Lung (tissue), 11 donors: ENCODE measurements at regions not wholly inside any gene's neighbourhood (a gene's known extent, or its start where the extent isn't known, plus 50 kb on each side); places are given as distances from the start of the nearest gene placed in this dataset.

Experiments used
- ATAC-seq: fragments of 200-7000 bp; cut with Tn5 transposase; one replicate; pipeline ENCODE4 v1.9.1; 2020; ENCODE audit warnings: moderate number of reproducible peaks; ENCODE audit not compliant: insufficient read depth, low FRiP score
- DNase-seq, 3 donors: peaks; one replicate each; pipeline ENCODE4 v3.0.0-alpha.2; 2013 to 2017
- H3K27ac ChIP-seq, 2 donors: one replicate each; pipeline ENCODE4 v1.5.1; 2013; ENCODE audit warnings: mild to moderate bottlenecking in 2 of 2, moderate library complexity in 2 of 2, control low read depth in 1 of 2, inconsistent platforms in 1 of 2, low read depth in 1 of 2, low read length in 1 of 2
- H3K27me3 ChIP-seq, 3 donors: one replicate each; pipeline ENCODE4 v1.5.1; 2013; ENCODE audit warnings: low read length in 2 of 3; ENCODE audit not compliant: control insufficient read depth in 3 of 3, insufficient read depth in 3 of 3
- H3K36me3 ChIP-seq, 4 donors: one replicate each; pipeline ENCODE4 v1.5.1; 2013; ENCODE audit warnings: low read length in 4 of 4, mild to moderate bottlenecking in 1 of 4, moderate library complexity in 1 of 4; ENCODE audit not compliant: control insufficient read depth in 4 of 4, insufficient read depth in 4 of 4
- H3K4me1 ChIP-seq, 5 donors: one replicate each; pipeline ENCODE4 v1.5.1; 2013; ENCODE audit warnings: low read length in 5 of 5, mild to moderate bottlenecking in 2 of 5, moderate library complexity in 1 of 5; ENCODE audit not compliant: control insufficient read depth in 5 of 5, insufficient read depth in 5 of 5
- H3K4me3 ChIP-seq: one replicate; pipeline ENCODE4 v1.5.1; 2013; ENCODE audit warnings: mild to moderate bottlenecking, control low read depth, moderate library complexity
- H3K9ac ChIP-seq, 2 donors: one replicate each; pipeline ENCODE4 v1.5.1; 2013; ENCODE audit warnings: low read length in 2 of 2, control low read depth in 1 of 2; ENCODE audit not compliant: insufficient read depth in 1 of 2
- H3K9me3 ChIP-seq, 4 donors: one replicate each; pipeline ENCODE4 v1.5.1; 2013; ENCODE audit warnings: low read length in 3 of 4, mild to moderate bottlenecking in 1 of 4, moderate library complexity in 1 of 4; ENCODE audit not compliant: control insufficient read depth in 4 of 4, insufficient read depth in 3 of 4
- CTCF ChIP-seq: IDR thresholded peaks from 2 replicates; pipeline ENCODE4 v1.5.1; 2012; ENCODE audit warnings: mild to moderate bottlenecking; ENCODE audit errors: control extremely low read depth, extremely low read depth
- WGBS, 2 donors: extraction: QIAGEN DNeasy Blood & Tissue Kit; methylation state at CpG; one replicate each; pipeline ENCODE4 v1.1.7; 2013; 5-methylcytosine and 5-hydroxymethylcytosine counted together
- donor health status: control.
- donor health status: control.
- donor health status: Bipolar disorder and iron deficiency.
- donor health status: healthy.
- donor health status: DM: yes; HTN: yes; CAD: no.

- no peak for ATAC-seq
- H3K27me3 ChIP-seq = peaks cover 0 to 53% (median 35%) of the 10 kb centered on the region in 3 donors
- no peak overlapping the region for H3K4me3 ChIP-seq
- H3K36me3 ChIP-seq = no peaks in the 10 kb centered on the region
- no peak for TF ChIP-seq CTCF
- no peak overlapping the region for H3K9ac ChIP-seq
- H3K9me3 ChIP-seq = peaks cover 0 to 4% (median 0%) of the 10 kb centered on the region in 4 donors
- H3K4me1 ChIP-seq = peaks cover 0 to 15% (median 0%) of the 10 kb centered on the region in 5 donors
- DNase-seq = no peak
- WGBS, 2 donors = 38 to 51% methylated on average over 37 of the region's 37 CpGs
- no peak overlapping the region for H3K27ac ChIP-seq
Observed at GRCh38 chr9:135184181-135185053, 96.9 kb downstream of the OLFM1 start.

DNA sequence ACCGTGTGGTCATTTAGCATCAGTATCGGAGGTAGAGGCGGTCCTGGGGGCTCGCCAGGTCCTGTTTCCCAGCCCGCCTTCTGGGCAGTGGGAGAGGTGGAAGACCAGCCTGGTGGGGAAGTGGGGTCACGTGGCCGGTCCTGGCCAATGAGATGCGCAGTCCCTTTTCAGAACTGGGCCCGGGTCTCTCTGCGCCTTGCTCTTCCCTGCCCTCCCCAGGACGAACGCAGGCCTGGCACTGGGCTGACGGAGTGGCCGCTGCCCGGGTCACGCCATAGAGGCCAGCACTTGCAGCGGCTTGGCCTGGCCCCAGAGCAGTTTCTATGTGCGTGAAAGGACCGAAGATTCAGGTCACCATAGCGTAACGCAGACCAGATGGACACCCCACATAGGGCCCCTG is 97.6 kb downstream of the OLFM1 start:
- Histone ChIP-seq H3K27me3 (peaks cover 0 to 53% (median 35%) of the 10 kb centered on the region in 3 donors), H3K4me3 (no peak overlapping the region), H3K4me1 (peaks cover 0 to 15% (median 0%) of the 10 kb centered on the region in 5 donors), H3K27ac (no peak overlapping the region), H3K36me3 (no peaks in the 10 kb centered on the region), H3K9me3 (peaks cover 0 to 4% (median 0%) of the 10 kb centered on the region in 4 donors), H3K9ac (no peak overlapping the region)
- no peak for DNase-seq
- ATAC-seq = no peak
- 80 to 90% methylated on average over 21 of the region's 21 CpGs for WGBS, 2 donors
- no peak for TF ChIP-seq CTCF

DNA sequence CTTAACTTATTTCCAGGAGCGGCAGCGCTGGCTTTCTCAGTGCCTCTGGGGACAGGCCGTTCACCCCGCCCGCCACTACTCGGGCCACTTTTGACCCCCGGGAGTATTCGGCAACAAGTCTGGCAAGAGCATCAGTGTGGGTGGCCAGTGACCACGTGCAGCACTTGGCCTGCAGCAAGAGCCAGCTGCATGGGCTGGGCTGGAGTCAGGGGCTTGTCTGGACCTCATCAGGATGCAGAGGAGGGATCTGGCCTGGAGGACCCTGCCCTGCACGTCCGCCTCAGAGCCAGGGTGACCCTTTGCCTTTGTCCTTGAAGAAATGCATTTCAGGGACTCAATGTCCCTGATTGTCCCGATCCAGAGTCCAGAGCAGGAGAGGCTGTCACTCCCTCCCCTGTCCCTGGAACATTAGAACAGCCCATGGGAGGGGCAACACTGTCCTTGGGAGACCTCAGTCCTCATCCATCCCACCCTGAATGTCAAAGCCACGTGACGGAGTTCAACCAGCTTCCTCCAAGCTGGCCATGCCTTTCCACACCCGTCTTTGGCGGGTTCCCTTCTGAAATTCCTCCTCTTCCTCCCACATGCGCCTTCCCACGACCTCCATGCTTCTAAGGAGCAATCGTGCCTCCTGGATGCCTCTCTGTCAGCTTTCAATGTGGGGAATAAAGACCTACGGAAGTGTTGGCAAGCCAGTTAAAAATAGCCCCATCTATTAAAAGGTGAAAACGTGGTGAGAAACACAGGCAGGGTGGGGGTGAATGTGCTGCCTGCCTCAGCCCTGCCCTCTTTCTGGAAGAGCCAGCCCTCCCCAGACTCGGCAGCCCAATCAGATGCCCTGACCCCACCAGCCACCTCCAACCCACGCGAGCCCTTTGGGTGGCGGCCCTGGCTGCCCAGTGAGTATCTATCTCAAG is 99.0 kb downstream of the OLFM1 start:
- H3K4me3 ChIP-seq = no peak overlapping the region
- no peak overlapping the region for H3K9ac ChIP-seq

More for the DNA sequence above, 99.0 kb downstream of the OLFM1 start:
- peaks cover 0 to 4% (median 0%) of the 10 kb centered on the region in 4 donors for H3K9me3 ChIP-seq
- peaks cover 0 to 15% (median 0%) of the 10 kb centered on the region in 5 donors for H3K4me1 ChIP-seq
- peaks cover 0 to 53% (median 35%) of the 10 kb centered on the region in 3 donors for H3K27me3 ChIP-seq
- 38 to 55% methylated on average over 25 of the region's 25 CpGs for WGBS, 2 donors
- DNase-seq (peak; percentile 57 to 68 (median 59)), ATAC-seq (peak; percentile 37)
- no peaks in the 10 kb centered on the region for H3K36me3 ChIP-seq
- no peak overlapping the region for H3K27ac ChIP-seq
- TF ChIP-seq CTCF = no peak
